ENCODE measurements at regions not wholly inside any gene's neighbourhood (a gene's known extent, or its start where the extent isn't known, plus 50 kb on each side); places are given as distances from the start of the nearest gene placed in this dataset.
A peak's percentile ranks its signal among the peaks of the same experiment; 100 is the strongest.

- no peak overlapping the region for H3K27ac Mint-ChIP-seq
- H3K4me3 Mint-ChIP-seq: no peak overlapping the region
- H3K36me3 Mint-ChIP-seq (ENCODE audit: low read depth): no peaks in the 10 kb centered on the region
- H3K9me3 Mint-ChIP-seq: no peaks in the 10 kb centered on the region
- H3K27me3 Mint-ChIP-seq: no peaks in the 10 kb centered on the region
- ATAC-seq (replicated peaks): no peak
- H3K4me1 Mint-ChIP-seq: no peaks in the 10 kb centered on the region
Observed at GRCh38 chr1:239771550-239771949, 320.1 kb upstream of the FMN2 start.

- no peaks in the 10 kb centered on the region for H3K36me3 Mint-ChIP-seq (ENCODE audit: low read depth)
- no peak overlapping the region for H3K27ac Mint-ChIP-seq
- no peak for ATAC-seq (replicated peaks)
- no peaks in the 10 kb centered on the region for H3K4me1 Mint-ChIP-seq
- H3K27me3 Mint-ChIP-seq: no peaks in the 10 kb centered on the region
- H3K4me3 Mint-ChIP-seq: no peak overlapping the region
- H3K9me3 Mint-ChIP-seq: no peaks in the 10 kb centered on the region
Observed at GRCh38 chr1:239772446-239772845, 319.2 kb upstream of the FMN2 start.

DNA sequence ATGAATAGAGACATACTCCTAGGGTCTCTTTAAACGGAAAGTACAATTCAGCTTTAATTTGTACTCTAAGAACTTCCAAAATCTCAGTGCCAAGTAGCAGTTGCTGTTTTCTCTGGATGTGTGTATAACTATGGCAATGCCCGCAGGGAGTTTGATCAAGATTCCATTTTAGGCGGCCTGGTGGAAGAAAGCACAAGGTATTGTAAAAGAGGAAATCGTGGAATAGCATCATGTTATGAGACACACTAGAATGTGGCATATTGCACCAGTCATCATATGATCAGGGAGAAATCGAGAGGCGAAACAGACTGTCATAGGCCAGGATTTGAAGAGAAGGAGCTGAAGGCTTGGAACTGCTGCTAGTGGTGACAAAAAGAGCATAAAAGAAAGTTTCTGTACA is 316.2 kb upstream of the FMN2 start:
- Mint-ChIP-seq H3K4me1 (no peaks in the 10 kb centered on the region), H3K27me3 (no peaks in the 10 kb centered on the region), H3K27ac (no peak overlapping the region), H3K4me3 (no peak overlapping the region), H3K9me3 (peaks cover 3% of the 10 kb centered on the region), H3K36me3 (ENCODE audit: low read depth) (no peaks in the 10 kb centered on the region)
- no peak for ATAC-seq (replicated peaks)

GRCh38 chr1:239778208-239778813 is 313.4 kb upstream of the FMN2 start:
- Mint-ChIP-seq H3K27ac (no peak overlapping the region), H3K4me1 (no peaks in the 10 kb centered on the region), H3K36me3 (ENCODE audit: low read depth) (no peaks in the 10 kb centered on the region), H3K9me3 (peaks cover 3% of the 10 kb centered on the region), H3K27me3 (no peaks in the 10 kb centered on the region), H3K4me3 (no peak overlapping the region)
- no peak for ATAC-seq (replicated peaks)

- no peaks in the 10 kb centered on the region for H3K4me1 Mint-ChIP-seq
- no peak for ATAC-seq (replicated peaks)
- no peak overlapping the region for H3K4me3 Mint-ChIP-seq
- H3K9me3 Mint-ChIP-seq: peaks cover 3% of the 10 kb centered on the region
- H3K36me3 Mint-ChIP-seq (ENCODE audit: low read depth): no peaks in the 10 kb centered on the region
- no peak overlapping the region for H3K27ac Mint-ChIP-seq
- H3K27me3 Mint-ChIP-seq: no peaks in the 10 kb centered on the region
Observed at GRCh38 chr1:239779962-239780361, 311.7 kb upstream of the FMN2 start.

GRCh38 chr1:239784896-239785295 is 306.8 kb upstream of the FMN2 start:
- Mint-ChIP-seq H3K4me3 (no peak overlapping the region), H3K27me3 (no peaks in the 10 kb centered on the region), H3K4me1 (no peaks in the 10 kb centered on the region), H3K27ac (no peak overlapping the region), H3K36me3 (ENCODE audit: low read depth) (no peaks in the 10 kb centered on the region), H3K9me3 (no peaks in the 10 kb centered on the region)
- ATAC-seq (replicated peaks): no peak

- Mint-ChIP-seq H3K4me1 (no peaks in the 10 kb centered on the region), H3K27ac (no peak overlapping the region), H3K27me3 (no peaks in the 10 kb centered on the region), H3K36me3 (ENCODE audit: low read depth) (no peaks in the 10 kb centered on the region), H3K9me3 (no peaks in the 10 kb centered on the region), H3K4me3 (no peak overlapping the region)
- ATAC-seq (replicated peaks): no peak
Observed at GRCh38 chr1:239785576-239785975, 306.1 kb upstream of the FMN2 start.

DNA sequence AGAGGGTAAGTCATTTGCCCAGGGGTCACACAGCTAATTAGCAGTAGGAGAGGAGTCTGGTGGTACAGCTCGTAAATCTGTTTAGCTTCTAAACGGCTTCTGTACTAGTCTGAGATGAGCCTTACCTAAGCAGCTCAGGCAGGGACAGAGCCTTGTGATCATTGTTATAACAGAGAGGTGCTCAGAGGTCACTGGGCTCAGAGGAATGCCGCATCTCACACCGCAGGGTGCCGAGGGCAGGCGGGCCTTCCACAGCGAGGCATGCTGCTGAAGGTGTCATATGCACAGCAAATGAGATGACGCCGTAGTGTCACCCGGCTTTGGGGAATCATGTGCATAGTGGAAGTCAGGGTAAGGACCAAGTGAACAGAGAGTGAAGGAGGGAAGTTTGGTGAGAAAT is 305.2 kb upstream of the FMN2 start:
- no peak overlapping the region for H3K27ac Mint-ChIP-seq
- no peaks in the 10 kb centered on the region for H3K27me3 Mint-ChIP-seq
- ATAC-seq (replicated peaks): no peak
- H3K4me3 Mint-ChIP-seq: no peak overlapping the region
- no peaks in the 10 kb centered on the region for H3K4me1 Mint-ChIP-seq
- H3K36me3 Mint-ChIP-seq (ENCODE audit: low read depth): no peaks in the 10 kb centered on the region
- H3K9me3 Mint-ChIP-seq: no peaks in the 10 kb centered on the region

DNA sequence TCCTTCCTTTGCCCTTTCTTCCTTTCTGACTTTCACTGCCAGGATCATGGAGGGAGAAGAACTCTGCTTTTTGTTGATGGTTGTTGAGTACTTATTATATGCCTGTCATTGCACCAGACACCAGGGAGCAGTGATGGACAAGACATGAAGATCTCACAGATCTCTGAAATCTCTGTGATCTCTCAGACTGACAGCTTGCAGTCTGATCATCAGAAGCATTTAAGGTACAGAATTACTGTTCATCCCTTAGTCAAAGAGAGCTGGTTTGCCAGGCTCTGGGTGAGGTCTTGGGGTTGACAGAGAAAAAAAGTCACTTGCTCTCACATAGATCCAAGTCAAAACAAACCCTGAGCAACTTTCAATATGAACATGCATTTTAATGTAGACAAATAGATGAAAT is 299.5 kb upstream of the FMN2 start:
- no peaks in the 10 kb centered on the region for H3K27me3 Mint-ChIP-seq
- H3K36me3 Mint-ChIP-seq (ENCODE audit: low read depth): no peaks in the 10 kb centered on the region
- H3K27ac Mint-ChIP-seq: no peak overlapping the region
- no peaks in the 10 kb centered on the region for H3K9me3 Mint-ChIP-seq
- no peaks in the 10 kb centered on the region for H3K4me1 Mint-ChIP-seq
- no peak overlapping the region for H3K4me3 Mint-ChIP-seq
- peak; percentile 95 for ATAC-seq (replicated peaks)

- Mint-ChIP-seq H3K4me1 (no peaks in the 10 kb centered on the region), H3K36me3 (ENCODE audit: low read depth) (no peaks in the 10 kb centered on the region), H3K27ac (no peak overlapping the region), H3K27me3 (no peaks in the 10 kb centered on the region), H3K4me3 (no peak overlapping the region), H3K9me3 (no peaks in the 10 kb centered on the region)
- no peak for ATAC-seq (replicated peaks)
Observed at GRCh38 chr1:239795304-239795703, 296.4 kb upstream of the FMN2 start.

DNA sequence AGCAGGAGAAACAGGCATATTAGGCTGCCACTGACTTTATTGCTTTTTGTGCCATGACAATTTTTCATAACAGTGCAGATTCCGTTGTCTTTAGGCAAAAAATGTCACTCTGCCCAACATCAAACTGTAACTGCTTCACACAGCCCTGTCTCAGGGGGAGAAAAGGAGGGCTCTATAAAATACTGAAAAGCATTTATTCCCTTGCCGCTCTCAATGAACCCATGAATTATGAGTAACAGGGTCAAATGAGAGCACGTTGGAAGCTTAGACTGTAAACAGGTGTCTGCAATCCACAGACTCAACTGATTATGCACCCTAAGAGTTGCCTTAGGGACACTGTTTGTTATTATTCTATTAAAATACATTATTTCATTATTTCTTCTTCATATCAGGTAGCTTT is 292.1 kb upstream of the FMN2 start:
- no peak for ATAC-seq (replicated peaks)
- Mint-ChIP-seq H3K27ac (no peak overlapping the region), H3K9me3 (no peaks in the 10 kb centered on the region), H3K27me3 (no peaks in the 10 kb centered on the region), H3K4me3 (no peak overlapping the region), H3K4me1 (no peaks in the 10 kb centered on the region), H3K36me3 (ENCODE audit: low read depth) (no peaks in the 10 kb centered on the region)

- ATAC-seq (replicated peaks): no peak
- Mint-ChIP-seq H3K9me3 (no peaks in the 10 kb centered on the region), H3K4me1 (no peaks in the 10 kb centered on the region), H3K27me3 (no peaks in the 10 kb centered on the region), H3K4me3 (no peak overlapping the region), H3K36me3 (ENCODE audit: low read depth) (no peaks in the 10 kb centered on the region), H3K27ac (no peak overlapping the region)
Observed at GRCh38 chr1:239800861-239801260, 290.8 kb upstream of the FMN2 start.

DNA sequence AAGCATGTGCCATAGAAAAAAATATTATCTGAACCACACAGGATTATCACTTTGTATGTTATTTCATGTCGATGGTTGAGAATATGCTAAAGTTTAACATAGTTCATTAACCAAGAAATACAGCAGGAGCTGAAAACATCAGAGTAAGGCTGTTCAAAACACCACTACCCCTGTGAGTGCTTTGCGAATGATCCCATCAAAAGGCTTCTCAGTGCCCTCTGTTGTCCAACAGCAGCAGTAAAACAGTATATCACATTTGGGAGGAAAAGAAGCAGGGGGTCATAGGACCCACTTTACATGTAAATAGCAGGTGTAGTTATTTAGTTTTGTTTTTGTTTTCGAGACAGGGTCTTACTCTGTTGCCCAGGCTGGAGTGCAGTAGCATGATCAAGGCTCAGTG is 289.4 kb upstream of the FMN2 start:
- ATAC-seq (replicated peaks): no peak
- no peaks in the 10 kb centered on the region for H3K9me3 Mint-ChIP-seq
- no peak overlapping the region for H3K27ac Mint-ChIP-seq
- no peaks in the 10 kb centered on the region for H3K4me1 Mint-ChIP-seq
- no peaks in the 10 kb centered on the region for H3K36me3 Mint-ChIP-seq (ENCODE audit: low read depth)
- H3K4me3 Mint-ChIP-seq: no peak overlapping the region
- H3K27me3 Mint-ChIP-seq: no peaks in the 10 kb centered on the region

GRCh38 chr1:239803781-239804180 is 287.9 kb upstream of the FMN2 start:
- H3K27me3 Mint-ChIP-seq: no peaks in the 10 kb centered on the region
- no peak overlapping the region for H3K27ac Mint-ChIP-seq
- no peak overlapping the region for H3K4me3 Mint-ChIP-seq
- H3K36me3 Mint-ChIP-seq (ENCODE audit: low read depth): no peaks in the 10 kb centered on the region
- no peak for ATAC-seq (replicated peaks)
- H3K9me3 Mint-ChIP-seq: no peaks in the 10 kb centered on the region
- H3K4me1 Mint-ChIP-seq: no peaks in the 10 kb centered on the region

- no peaks in the 10 kb centered on the region for H3K4me1 Mint-ChIP-seq
- no peaks in the 10 kb centered on the region for H3K36me3 Mint-ChIP-seq (ENCODE audit: low read depth)
- H3K4me3 Mint-ChIP-seq: no peak overlapping the region
- H3K9me3 Mint-ChIP-seq: no peaks in the 10 kb centered on the region
- no peak overlapping the region for H3K27ac Mint-ChIP-seq
- no peaks in the 10 kb centered on the region for H3K27me3 Mint-ChIP-seq
- ATAC-seq (replicated peaks): no peak
Observed at GRCh38 chr1:239804266-239804665, 287.4 kb upstream of the FMN2 start.

GRCh38 chr1:239805042-239805441 is 286.6 kb upstream of the FMN2 start:
- Mint-ChIP-seq H3K27ac (no peak overlapping the region), H3K27me3 (no peaks in the 10 kb centered on the region), H3K4me1 (no peaks in the 10 kb centered on the region), H3K9me3 (no peaks in the 10 kb centered on the region), H3K36me3 (ENCODE audit: low read depth) (no peaks in the 10 kb centered on the region), H3K4me3 (no peak overlapping the region)
- ATAC-seq (replicated peaks): no peak
